HL-60 (cell line): ENCODE measurements at regions not wholly inside any gene's neighbourhood (a gene's known extent, or its start where the extent isn't known, plus 50 kb on each side); places are given as distances from the start of the nearest gene placed in this dataset.
"Not testable (repeated sequence)": the region's sequence is repeated elsewhere in the genome, so short reads cannot be mapped to it uniquely, and the experiment has no call there.

Source experiments
- DNase-seq, 2 experiments: peaks; one replicate each; pipeline ENCODE4 v3.0.0-alpha.2; 2010 to 2020; ENCODE audit warnings: low read depth in 1 of 2, low spot score in 1 of 2
- H3K27ac ChIP-seq: fragments of 250-450 bp; sonication (Bioruptor Pico); replicated peaks from 2 replicates; pipeline ENCODE4 v1.5.1; 2020; ENCODE audit warnings: mild to moderate bottlenecking, moderate library complexity
- H3K27me3 ChIP-seq: fragments of 250-450 bp; sonication (Bioruptor Pico); 2 replicates; pipeline ENCODE4 v1.5.1; 2021; ENCODE audit warnings: mild to moderate bottlenecking, moderate library complexity; ENCODE audit not compliant: insufficient read depth, poor library complexity, severe bottlenecking
- H3K4me3 ChIP-seq: replicated peaks from 2 replicates; pipeline ENCODE4 v1.5.1; 2011; ENCODE audit warnings: mild to moderate bottlenecking, control low read depth, low read length; ENCODE audit not compliant: insufficient read depth
- GABPA ChIP-seq: IDR thresholded peaks from 2 replicates; pipeline ENCODE4 v1.6.1; 2012; ENCODE audit warnings: low read depth
- POLR2AphosphoS5 ChIP-seq: IDR thresholded peaks from 2 replicates; pipeline ENCODE4 v1.6.1; 2012; ENCODE audit warnings: low read depth
- REST ChIP-seq: IDR thresholded peaks from 2 replicates; pipeline ENCODE4 v1.6.1; 2012; ENCODE audit warnings: low read depth; ENCODE audit not compliant: insufficient replicate concordance
- SPI1 ChIP-seq: IDR thresholded peaks from 2 replicates; pipeline ENCODE4 v1.6.1; 2012; ENCODE audit warnings: low read depth, mild to moderate bottlenecking, borderline replicate concordance
- TF ChIP-seq, protein P1 (sequence below): IDR thresholded peaks from one replicate; pipeline ENCODE4 v1.5.1; 2011; ENCODE audit warnings: low read length, control low read depth, inconsistent platforms; ENCODE audit not compliant: insufficient read depth

GRCh38 chr5:85647349-85648127, 970.2 kb upstream of the COX7C start:
- TF ChIP-seq, protein P1, sequence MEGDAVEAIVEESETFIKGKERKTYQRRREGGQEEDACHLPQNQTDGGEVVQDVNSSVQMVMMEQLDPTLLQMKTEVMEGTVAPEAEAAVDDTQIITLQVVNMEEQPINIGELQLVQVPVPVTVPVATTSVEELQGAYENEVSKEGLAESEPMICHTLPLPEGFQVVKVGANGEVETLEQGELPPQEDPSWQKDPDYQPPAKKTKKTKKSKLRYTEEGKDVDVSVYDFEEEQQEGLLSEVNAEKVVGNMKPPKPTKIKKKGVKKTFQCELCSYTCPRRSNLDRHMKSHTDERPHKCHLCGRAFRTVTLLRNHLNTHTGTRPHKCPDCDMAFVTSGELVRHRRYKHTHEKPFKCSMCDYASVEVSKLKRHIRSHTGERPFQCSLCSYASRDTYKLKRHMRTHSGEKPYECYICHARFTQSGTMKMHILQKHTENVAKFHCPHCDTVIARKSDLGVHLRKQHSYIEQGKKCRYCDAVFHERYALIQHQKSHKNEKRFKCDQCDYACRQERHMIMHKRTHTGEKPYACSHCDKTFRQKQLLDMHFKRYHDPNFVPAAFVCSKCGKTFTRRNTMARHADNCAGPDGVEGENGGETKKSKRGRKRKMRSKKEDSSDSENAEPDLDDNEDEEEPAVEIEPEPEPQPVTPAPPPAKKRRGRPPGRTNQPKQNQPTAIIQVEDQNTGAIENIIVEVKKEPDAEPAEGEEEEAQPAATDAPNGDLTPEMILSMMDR = no peak
- TF ChIP-seq REST = no peak
- no peak for TF ChIP-seq POLR2AphosphoS5
- no peak for TF ChIP-seq SPI1
- no peak for TF ChIP-seq GABPA
- H3K4me3 ChIP-seq = no peak overlapping the region
- no peaks in the 10 kb centered on the region for H3K27me3 ChIP-seq
- H3K27ac ChIP-seq = no peak overlapping the region
- DNase-seq = no peak

DNA sequence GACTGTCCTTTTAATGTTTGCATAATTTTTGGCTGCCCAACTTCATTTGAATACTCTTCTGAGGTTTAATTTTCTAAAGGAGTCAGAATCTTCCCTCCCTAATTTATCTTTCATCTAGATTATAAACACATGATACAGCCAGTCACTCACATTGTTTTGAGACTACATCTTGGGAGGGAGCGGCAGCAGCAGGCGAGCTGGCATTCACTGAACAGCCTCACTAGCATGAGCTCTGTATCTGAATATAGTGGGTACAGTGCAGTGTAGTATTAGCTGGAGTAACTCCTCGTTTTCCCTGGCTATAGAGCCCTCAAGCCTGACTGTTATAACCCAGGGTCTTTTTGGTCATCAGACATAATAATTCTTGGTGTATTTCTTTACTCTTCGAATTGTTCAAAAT, 969.2 kb upstream of the COX7C start:
- no peak overlapping the region for H3K4me3 ChIP-seq
- no peak overlapping the region for H3K27ac ChIP-seq
- H3K27me3 ChIP-seq = no peaks in the 10 kb centered on the region
- DNase-seq = no peak
- TF ChIP-seq GABPA = no peak
- TF ChIP-seq REST = no peak
- TF ChIP-seq SPI1 = no peak
- TF ChIP-seq, protein P1 = no peak
- no peak for TF ChIP-seq POLR2AphosphoS5

GRCh38 chr5:85651731-85652130, 966.0 kb upstream of the COX7C start:
- DNase-seq = no peak
- H3K27ac ChIP-seq = no peak overlapping the region
- no peak overlapping the region for H3K4me3 ChIP-seq
- no peaks in the 10 kb centered on the region for H3K27me3 ChIP-seq
- TF ChIP-seq SPI1 (no peak), POLR2AphosphoS5 (no peak), GABPA (no peak), REST (no peak)
- TF ChIP-seq, protein P1 = no peak

DNA sequence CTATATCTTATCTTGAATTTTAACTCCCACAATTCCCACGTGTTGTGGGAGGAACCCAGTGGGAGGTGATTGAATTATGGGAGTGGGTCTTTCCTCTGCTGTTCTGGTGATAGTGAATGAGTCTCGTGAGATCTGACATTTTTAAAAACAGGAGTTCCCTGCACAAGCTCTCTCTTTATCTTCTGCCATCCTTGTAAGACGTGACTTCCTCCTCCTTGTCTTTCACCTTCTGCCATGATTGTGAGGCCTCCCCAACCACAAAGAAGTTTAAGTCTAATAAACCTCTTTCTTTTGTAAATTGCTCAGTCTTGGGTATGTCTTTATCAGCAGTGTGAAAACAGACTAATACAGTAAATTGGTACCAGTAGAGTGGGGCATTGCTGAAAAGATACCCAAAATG, 963.6 kb upstream of the COX7C start:
- DNase-seq, H3K4me3 ChIP-seq, H3K27me3 ChIP-seq, H3K27ac ChIP-seq: not testable (repeated sequence)
